ENCODE measurements at regions not wholly inside any gene's neighbourhood (a gene's known extent, or its start where the extent isn't known, plus 50 kb on each side); places are given as distances from the start of the nearest gene placed in this dataset.
"Not testable (repeated sequence)": the region's sequence is repeated elsewhere in the genome, so short reads cannot be mapped to it uniquely, and the experiment has no call there.

- intact Hi-C loops (cut with DNase I): no loop called here
- DNase-seq (ENCODE audit: low spot score): no peak
Measured at GRCh38 chr4:174086829-174087799, 196.4 kb downstream of the FBXO8 start.

GRCh38 chr4:174084981-174085380, 198.5 kb downstream of the FBXO8 start:
- DNase-seq (ENCODE audit: low spot score): no peak
- intact Hi-C loops (cut with DNase I): no loop called here

- DNase-seq (ENCODE audit: low spot score): no peak
- intact Hi-C loops (cut with DNase I): no loop called here
Measured at GRCh38 chr4:174084542-174084941, 198.9 kb downstream of the FBXO8 start.

- intact Hi-C loops (cut with DNase I): no loop called here
Measured at GRCh38 chr4:174080361-174080760, 203.1 kb downstream of the FBXO8 start.

GRCh38 chr4:174071595-174071994, 211.9 kb downstream of the FBXO8 start:
- DNase-seq (ENCODE audit: low spot score): no peak
- intact Hi-C loops (cut with DNase I): no loop called here

More at GRCh38 chr4:174080361-174080760, 203.1 kb downstream of the FBXO8 start:
- no peak for DNase-seq (ENCODE audit: low spot score)

- DNase-seq (ENCODE audit: low spot score): no peak
- intact Hi-C loops (cut with DNase I): no loop called here
Measured at GRCh38 chr4:174069848-174070330, 213.6 kb downstream of the FBXO8 start.

GRCh38 chr4:174066611-174067205, 216.8 kb downstream of the FBXO8 start:
- intact Hi-C loops (cut with DNase I): no loop called here
- no peak for DNase-seq (ENCODE audit: low spot score)

- intact Hi-C loops (cut with DNase I): no loop called here
- no peak for DNase-seq (ENCODE audit: low spot score)
Measured at GRCh38 chr4:174062831-174063230, 220.6 kb downstream of the FBXO8 start.

- DNase-seq (ENCODE audit: low spot score): no peak
- intact Hi-C loops (cut with DNase I): no loop called here
Measured at GRCh38 chr4:174061026-174061425, 222.4 kb downstream of the FBXO8 start.

GRCh38 chr4:174058846-174059245, 224.6 kb downstream of the FBXO8 start:
- intact Hi-C loops (cut with DNase I): no loop called here

GRCh38 chr4:174056959-174057358, 226.5 kb downstream of the FBXO8 start:
- intact Hi-C loops (cut with DNase I): no loop called here
- no peak for DNase-seq (ENCODE audit: low spot score)

More at GRCh38 chr4:174058846-174059245, 224.6 kb downstream of the FBXO8 start:
- DNase-seq (ENCODE audit: low spot score): no peak

- intact Hi-C loops (cut with DNase I): no loop called here
- no peak for DNase-seq (ENCODE audit: low spot score)
Measured at GRCh38 chr4:174055344-174055743, 228.1 kb downstream of the FBXO8 start.

GRCh38 chr4:174053895-174054294, 229.6 kb downstream of the FBXO8 start:
- DNase-seq (ENCODE audit: low spot score): no peak
- intact Hi-C loops (cut with DNase I): no loop called here

- no peak for DNase-seq (ENCODE audit: low spot score)
- intact Hi-C loops (cut with DNase I): no loop called here
Measured at GRCh38 chr4:174047363-174047762, 236.1 kb downstream of the FBXO8 start.

- intact Hi-C loops (cut with DNase I); DNase-seq (ENCODE audit: low spot score): not testable (repeated sequence)
Measured at GRCh38 chr4:174045829-174046228, 237.6 kb downstream of the FBXO8 start.

- DNase-seq (ENCODE audit: low spot score): no peak
- intact Hi-C loops (cut with DNase I): no loop called here
Measured at GRCh38 chr4:174045381-174045780, 238.1 kb downstream of the FBXO8 start.

GRCh38 chr4:174041555-174042105, 241.8 kb downstream of the FBXO8 start:
- DNase-seq (ENCODE audit: low spot score): no peak
- intact Hi-C loops (cut with DNase I): no loop called here

- intact Hi-C loops (cut with DNase I): no loop called here
- DNase-seq (ENCODE audit: low spot score): no peak
Measured at GRCh38 chr4:174040287-174040686, 243.2 kb downstream of the FBXO8 start.

- DNase-seq (ENCODE audit: low spot score): no peak
- intact Hi-C loops (cut with DNase I): no loop called here
Measured at GRCh38 chr4:174038481-174038880, 245.0 kb downstream of the FBXO8 start.

GRCh38 chr4:174037631-174038030, 245.8 kb downstream of the FBXO8 start:
- DNase-seq (ENCODE audit: low spot score): no peak
- intact Hi-C loops (cut with DNase I): no loop called here

All from cardiac septum (tissue), 1 donor.